HCT116 (cell line): ENCODE measurements at regions not wholly inside any gene's neighbourhood (a gene's known extent, or its start where the extent isn't known, plus 50 kb on each side); places are given as distances from the start of the nearest gene placed in this dataset.

Experiments used
- ATAC-seq: fragments of 200-7000 bp; cut with Tn5 transposase; 2 replicates; pipeline ENCODE4 v1.9.1; 2020; ENCODE audit warnings: mild to moderate bottlenecking, moderate library complexity
- BruUV-seq: library from RNA; stranded (reverse); fragments of 400-500 nt; replicated peaks from 2 replicates; lab custom pipeline; 2021; lab: Mats Ljungman, UMichigan
- CTCF ChIA-PET: fragments of 300-600 bp; sonication (Branson Sonifier 250); formaldehyde crosslinking; loops from one replicate; lab custom pipeline; 2021; ENCODE audit warnings: antibody characterized with exemption; lab: Charles Lee
- POLR2A ChIA-PET: fragments of 300-600, 350-600 bp; sonication (Branson Sonifier 250); formaldehyde crosslinking; loops from one replicate; lab custom pipeline; 2021; ENCODE audit warnings: antibody characterized with exemption; lab: Charles Lee
- RAD21 ChIA-PET, 2 experiments: fragments of 300-600 bp; sonication (Branson Sonifier 250); formaldehyde crosslinking; loops; one replicate each; lab custom pipeline; 2023; ENCODE audit warnings: low total read pairs in 2 of 2; ENCODE audit not compliant: uncharacterized antibody in 2 of 2, unreplicated experiment in 2 of 2, low non-redundant PET in 1 of 2; lab: Charles Lee
- DNase-seq: peaks from one replicate; pipeline ENCODE4 v3.0.0-alpha.2; 2010; ENCODE audit warnings: low read depth, low spot score
- H2AFZ ChIP-seq: fragments of 200-600 bp; shearing (Covaris generic), sonication (generic); 2 replicates; pipeline ENCODE4 v1.6.1; 2017; ENCODE audit warnings: low read depth, mixed run types, mixed read lengths, antibody characterized with exemption, low read length; ENCODE audit not compliant: poor library complexity, severe bottlenecking
- H3K27ac ChIP-seq: 2 replicates; pipeline ENCODE4 v1.5.1; 2012; ENCODE audit warnings: low read depth, low read length
- H3K27me3 ChIP-seq: fragments of 200-600 bp; sonication (generic); 2 replicates; pipeline ENCODE4 v1.6.1; 2016; ENCODE audit warnings: mixed run types, low read length, mixed read lengths; ENCODE audit not compliant: insufficient read depth
- H3K36me3 ChIP-seq, 2 experiments: fragments of 200-500 bp in 1 of 2; fragments of 200-600 bp in 1 of 2; sonication (Bioruptor generic) in 1 of 2; sonication (generic) in 1 of 2; 2 replicates each; pipeline versions ENCODE4 v1.5.1 to v1.6.1; 2014 to 2016; ENCODE audit warnings: low read length in 2 of 2, inconsistent platforms in 1 of 2, mixed read lengths in 1 of 2, mixed run types in 1 of 2; ENCODE audit not compliant: insufficient read depth in 2 of 2, control insufficient read depth in 1 of 2
- H3K4me1 ChIP-seq, 2 experiments: fragments of 200-600 bp in 1 of 2; sonication (generic) in 1 of 2; 2 replicates each; pipeline versions ENCODE4 v1.5.1 to v1.6.1; 2012 to 2017; ENCODE audit warnings: low read length in 2 of 2, inconsistent platforms in 1 of 2, mild to moderate bottlenecking in 1 of 2, mixed read lengths in 1 of 2, mixed run types in 1 of 2, moderate library complexity in 1 of 2; ENCODE audit not compliant: insufficient read depth in 2 of 2, control insufficient read depth in 1 of 2
- H3K4me2 ChIP-seq: fragments of 200-600 bp; sonication (generic); 2 replicates; pipeline ENCODE4 v1.6.1; 2017; ENCODE audit warnings: mixed run types, low read length, mixed read lengths
- H3K4me3 ChIP-seq, 2 experiments: fragments of 200-600 bp in 1 of 2; sonication (generic) in 1 of 2; replicated peaks in 1 of 2; 2 replicates each; pipeline ENCODE4 v1.5.1; 2011 to 2016; ENCODE audit warnings: low read length in 2 of 2, control low read depth in 1 of 2, low read depth in 1 of 2, mild to moderate bottlenecking in 1 of 2, mixed read lengths in 1 of 2, mixed run types in 1 of 2
- H3K79me2 ChIP-seq: fragments of 200-600 bp; sonication (generic); 2 replicates; pipeline ENCODE4 v1.6.1; 2017; ENCODE audit warnings: mild to moderate bottlenecking, mixed run types, low read length, moderate library complexity, mixed read lengths; ENCODE audit not compliant: insufficient read depth
- H3K9ac ChIP-seq: fragments of 200-600 bp; sonication (generic); 2 replicates; pipeline ENCODE4 v1.6.1; 2016; ENCODE audit warnings: low read length, mixed read lengths
- H3K9me2 ChIP-seq: fragments of 200-600 bp; sonication (generic), shearing (Covaris generic); 2 replicates; pipeline ENCODE4 v1.6.1; 2017; ENCODE audit warnings: mixed run types, mild to moderate bottlenecking, moderate library complexity; ENCODE audit not compliant: insufficient read depth
- H3K9me3 ChIP-seq, 2 experiments: fragments of 200-500 bp in 1 of 2; fragments of 200-600 bp in 1 of 2; sonication (Bioruptor generic) in 1 of 2; sonication (generic) in 1 of 2; 2 replicates each; pipeline ENCODE4 v1.6.1; 2014 to 2017; ENCODE audit warnings: low read length in 2 of 2, mixed read lengths in 2 of 2, inconsistent platforms in 1 of 2, low read depth in 1 of 2, mild to moderate bottlenecking in 1 of 2, mixed run types in 1 of 2, moderate library complexity in 1 of 2; ENCODE audit not compliant: control insufficient read depth in 1 of 2, insufficient read depth in 1 of 2
- H4K20me1 ChIP-seq: fragments of 200-600 bp; sonication (generic), shearing (Covaris generic); 2 replicates; pipeline ENCODE4 v1.6.1; 2017; ENCODE audit warnings: mixed run types, mild to moderate bottlenecking, moderate library complexity; ENCODE audit not compliant: insufficient read depth
- EGR1 ChIP-seq: IDR thresholded peaks from 2 replicates; pipeline ENCODE4 v1.6.1; 2012; ENCODE audit warnings: low read depth
- JUND ChIP-seq: IDR thresholded peaks from 2 replicates; pipeline ENCODE4 v1.6.1; 2012
- POLR2A ChIP-seq: IDR thresholded peaks from 2 replicates; pipeline ENCODE4 v1.7.0; 2011; ENCODE audit warnings: borderline replicate concordance; ENCODE audit not compliant: insufficient read depth, insufficient read length; ENCODE audit errors: extremely low read depth
- SIN3A ChIP-seq: IDR thresholded peaks from 2 replicates; pipeline ENCODE4 v1.6.1; 2012; ENCODE audit warnings: low read depth
- SP1 ChIP-seq: IDR thresholded peaks from 2 replicates; pipeline ENCODE4 v1.6.1; 2012; ENCODE audit warnings: low read depth
- ZFX ChIP-seq: fragments of 450-650 bp; IDR thresholded peaks from 2 replicates; pipeline ENCODE4 v1.6.1; 2017
- ZNF274 ChIP-seq: fragments of 200-500 bp; sonication (Bioruptor generic); IDR thresholded peaks from 2 replicates; pipeline ENCODE4 v1.6.1; 2014; ENCODE audit warnings: mild to moderate bottlenecking, low read depth, low read length, inconsistent platforms
- intact Hi-C: fragments of 100-400 bp; cut with micrococcal nuclease; formaldehyde crosslinking; loops from 2 replicates; pipeline ENCODE4 v1.10.0; 2022
- TF ChIP-seq, protein P1 (sequence below), 3 experiments: fragments of 200-600 bp in 1 of 3; sonication (generic) in 1 of 3; IDR thresholded peaks in 2 of 3; conservative IDR thresholded peaks in 1 of 3; 2 replicates each; pipeline ENCODE4 v1.5.1; 2012 to 2017; ENCODE audit warnings: low read depth in 2 of 3, low read length in 2 of 3, antibody characterized with exemption in 1 of 3, borderline replicate concordance in 1 of 3, control low read depth in 1 of 3, mild to moderate bottlenecking in 1 of 3, mixed read lengths in 1 of 3, mixed run types in 1 of 3, moderate library complexity in 1 of 3; ENCODE audit not compliant: insufficient read depth in 1 of 3
- TF ChIP-seq, protein P2 (sequence below): IDR thresholded peaks from 2 replicates; pipeline ENCODE4 v1.6.1; 2011; ENCODE audit warnings: mild to moderate bottlenecking, low read length, moderate library complexity; ENCODE audit not compliant: insufficient replicate concordance; ENCODE audit errors: extremely low read depth

DNA sequence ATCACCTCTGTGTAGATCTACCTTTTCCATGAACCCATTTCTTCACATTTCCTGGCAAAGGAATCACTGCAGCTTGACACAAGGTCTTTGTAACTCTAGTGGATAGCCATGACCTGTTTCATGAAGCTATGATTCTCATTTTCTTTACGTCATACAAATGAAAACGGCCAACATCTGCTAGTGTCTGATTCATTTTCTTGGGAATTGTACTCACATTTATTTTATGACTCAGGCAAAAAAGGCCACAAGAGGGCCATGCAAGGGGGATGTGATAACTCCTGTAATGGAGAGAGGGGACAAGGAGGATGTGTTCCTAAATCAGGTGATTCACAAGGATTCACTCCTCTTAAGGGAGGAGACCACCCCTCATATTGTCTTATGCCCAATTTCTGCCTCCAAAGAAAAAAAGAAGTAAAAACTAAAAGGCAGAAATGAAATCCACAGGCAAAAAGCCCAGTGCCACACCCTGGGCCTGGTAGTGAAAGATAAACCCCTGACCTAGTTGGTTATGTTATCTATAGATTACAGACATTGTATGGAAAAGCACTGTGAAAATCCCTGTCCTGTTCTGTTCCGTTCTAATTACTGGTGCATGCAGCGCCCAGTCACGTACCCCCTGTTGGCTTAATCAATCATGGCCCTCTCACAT is 249.9 kb downstream of the IPMK start:
- ATAC-seq (no peak), DNase-seq (no peak)
- Histone ChIP-seq H4K20me1 (no peaks in the 10 kb centered on the region), H3K9me2 (no peaks in the 10 kb centered on the region), H3K27ac (no peak overlapping the region), H3K4me1 (no peaks in the 10 kb centered on the region), H3K27me3 (no peaks in the 10 kb centered on the region), H3K4me3 (no peak overlapping the region), H3K36me3 (no peaks in the 10 kb centered on the region), H3K9ac (no peak overlapping the region), H3K9me3 (no peaks in the 10 kb centered on the region), H2AFZ (no peak overlapping the region), H3K4me2 (no peak overlapping the region), H3K79me2 (no peaks in the 10 kb centered on the region)
- no TSS peak for BruUV-seq
- POLR2A ChIA-PET, result no interaction called here
- intact Hi-C loops, result no loop called here
- TF ChIP-seq JUND (no peak), POLR2A (no peak), SP1 (no peak), ZFX (no peak), SIN3A (no peak), EGR1 (no peak), ZNF274 (no peak)
- TF ChIP-seq, protein P1, sequence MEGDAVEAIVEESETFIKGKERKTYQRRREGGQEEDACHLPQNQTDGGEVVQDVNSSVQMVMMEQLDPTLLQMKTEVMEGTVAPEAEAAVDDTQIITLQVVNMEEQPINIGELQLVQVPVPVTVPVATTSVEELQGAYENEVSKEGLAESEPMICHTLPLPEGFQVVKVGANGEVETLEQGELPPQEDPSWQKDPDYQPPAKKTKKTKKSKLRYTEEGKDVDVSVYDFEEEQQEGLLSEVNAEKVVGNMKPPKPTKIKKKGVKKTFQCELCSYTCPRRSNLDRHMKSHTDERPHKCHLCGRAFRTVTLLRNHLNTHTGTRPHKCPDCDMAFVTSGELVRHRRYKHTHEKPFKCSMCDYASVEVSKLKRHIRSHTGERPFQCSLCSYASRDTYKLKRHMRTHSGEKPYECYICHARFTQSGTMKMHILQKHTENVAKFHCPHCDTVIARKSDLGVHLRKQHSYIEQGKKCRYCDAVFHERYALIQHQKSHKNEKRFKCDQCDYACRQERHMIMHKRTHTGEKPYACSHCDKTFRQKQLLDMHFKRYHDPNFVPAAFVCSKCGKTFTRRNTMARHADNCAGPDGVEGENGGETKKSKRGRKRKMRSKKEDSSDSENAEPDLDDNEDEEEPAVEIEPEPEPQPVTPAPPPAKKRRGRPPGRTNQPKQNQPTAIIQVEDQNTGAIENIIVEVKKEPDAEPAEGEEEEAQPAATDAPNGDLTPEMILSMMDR (IDR thresholded peaks at IDR 0.05 in 2 of 3, conservative IDR thresholded peaks at IDR 0.05 in 1 of 3; ENCODE audit: borderline replicate concordance in 1 of 3, insufficient read depth in 1 of 3, low read depth in 2 of 3, low read length in 2 of 3), result no peak
- TF ChIP-seq, protein P2, sequence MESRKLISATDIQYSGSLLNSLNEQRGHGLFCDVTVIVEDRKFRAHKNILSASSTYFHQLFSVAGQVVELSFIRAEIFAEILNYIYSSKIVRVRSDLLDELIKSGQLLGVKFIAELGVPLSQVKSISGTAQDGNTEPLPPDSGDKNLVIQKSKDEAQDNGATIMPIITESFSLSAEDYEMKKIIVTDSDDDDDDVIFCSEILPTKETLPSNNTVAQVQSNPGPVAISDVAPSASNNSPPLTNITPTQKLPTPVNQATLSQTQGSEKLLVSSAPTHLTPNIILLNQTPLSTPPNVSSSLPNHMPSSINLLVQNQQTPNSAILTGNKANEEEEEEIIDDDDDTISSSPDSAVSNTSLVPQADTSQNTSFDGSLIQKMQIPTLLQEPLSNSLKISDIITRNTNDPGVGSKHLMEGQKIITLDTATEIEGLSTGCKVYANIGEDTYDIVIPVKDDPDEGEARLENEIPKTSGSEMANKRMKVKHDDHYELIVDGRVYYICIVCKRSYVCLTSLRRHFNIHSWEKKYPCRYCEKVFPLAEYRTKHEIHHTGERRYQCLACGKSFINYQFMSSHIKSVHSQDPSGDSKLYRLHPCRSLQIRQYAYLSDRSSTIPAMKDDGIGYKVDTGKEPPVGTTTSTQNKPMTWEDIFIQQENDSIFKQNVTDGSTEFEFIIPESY, result no peak
- RAD21 ChIA-PET, result no interaction called here
- CTCF ChIA-PET, result no interaction called here
